ENCODE measurements at regions not wholly inside any gene's neighbourhood (a gene's known extent, or its start where the extent isn't known, plus 50 kb on each side); places are given as distances from the start of the nearest gene placed in this dataset.

DNA sequence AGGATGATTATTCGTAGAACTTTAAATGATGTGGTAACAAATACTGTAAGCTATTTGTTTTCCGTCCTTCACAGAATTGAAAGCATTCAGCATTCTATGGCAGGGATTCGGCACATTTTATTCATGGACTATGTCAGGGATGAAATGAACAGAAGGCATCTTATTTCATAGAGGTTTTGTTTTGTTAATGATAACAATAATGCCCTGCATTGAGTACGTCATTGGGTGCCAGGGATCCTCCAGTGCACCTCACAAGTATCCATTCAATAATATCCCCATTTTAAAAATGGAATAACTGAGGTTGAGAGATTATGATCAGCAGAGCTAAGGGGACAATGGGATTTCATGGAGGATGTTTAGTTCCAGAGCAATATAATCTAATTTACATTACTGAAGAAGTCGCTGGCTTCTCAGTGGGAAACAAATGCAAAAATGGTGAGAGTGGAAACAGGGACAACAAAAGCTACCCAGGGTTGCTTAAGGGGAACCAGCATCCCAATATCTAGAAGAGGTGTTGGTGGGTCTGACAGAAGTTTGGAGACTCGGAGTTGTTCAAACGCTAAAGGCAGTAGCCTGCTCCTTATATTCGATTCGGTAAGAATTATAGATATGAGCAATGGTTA lies 985.7 kb upstream of the WWC1 start:
- TF ChIP-seq POLR2AphosphoS5 (IDR thresholded peaks at IDR 0.05; ENCODE audit: borderline replicate concordance, low read depth, low read length) (no peak), EZH2 (IDR thresholded peaks at IDR 0.05) (no peak), FOXP2 (optimal IDR thresholded peaks at IDR 0.05; ENCODE audit: control extremely low read depth, extremely low read length, insufficient read depth) (no peak)
